ENCODE measurements at regions not wholly inside any gene's neighbourhood (a gene's known extent, or its start where the extent isn't known, plus 50 kb on each side); places are given as distances from the start of the nearest gene placed in this dataset.

GRCh38 chr10:131658476-131659110 is 242.2 kb upstream of the PPP2R2D start:
- TF ChIP-seq CTCF (IDR thresholded peaks at IDR 0.05) (no peak), POLR2A (IDR thresholded peaks at IDR 0.05; ENCODE audit: low read depth) (no peak)
